Stimulated activated CD4-positive, alpha-beta T cell treated with anti-CD3 and anti-CD28 coated beads, Interleukin-2, amount 100 ng/mL, for 24 hours (primary cell): ENCODE measurements at regions not wholly inside any gene's neighbourhood (a gene's known extent, or its start where the extent isn't known, plus 50 kb on each side); places are given as distances from the start of the nearest gene placed in this dataset.

Experiments used
- DNase-seq, 2 donors: peaks; one replicate each; pipeline ENCODE4 v3.0.0-alpha.2; 2020

GRCh38 chr18:78676622-78677482, 302.8 kb upstream of the SALL3 start:
- no peak for DNase-seq

- DNase-seq, result no peak
Measured at GRCh38 chr18:78677483-78678317, 301.9 kb upstream of the SALL3 start.

- DNase-seq, result no peak
Measured at GRCh38 chr18:78678318-78678695, 301.3 kb upstream of the SALL3 start.

GRCh38 chr18:78679031-78679430, 300.6 kb upstream of the SALL3 start:
- no peak for DNase-seq

GRCh38 chr18:78679613-78680260, 299.9 kb upstream of the SALL3 start:
- no peak for DNase-seq

GRCh38 chr18:78681396-78681795, 298.2 kb upstream of the SALL3 start:
- no peak for DNase-seq

- DNase-seq, result no peak
Measured at GRCh38 chr18:78681934-78682333, 297.7 kb upstream of the SALL3 start.

GRCh38 chr18:78682716-78683115, 296.9 kb upstream of the SALL3 start:
- no peak for DNase-seq

GRCh38 chr18:78683191-78684010, 296.2 kb upstream of the SALL3 start:
- DNase-seq, result no peak

GRCh38 chr18:78685250-78685979, 294.2 kb upstream of the SALL3 start:
- no peak for DNase-seq

GRCh38 chr18:78685980-78686530, 293.6 kb upstream of the SALL3 start:
- no peak for DNase-seq

GRCh38 chr18:78686976-78687685, 292.5 kb upstream of the SALL3 start:
- DNase-seq, result no peak

GRCh38 chr18:78687736-78688135, 291.9 kb upstream of the SALL3 start:
- DNase-seq, result no peak

- DNase-seq, result no peak
Measured at GRCh38 chr18:78688249-78688648, 291.4 kb upstream of the SALL3 start.

GRCh38 chr18:78688916-78689315, 290.7 kb upstream of the SALL3 start:
- DNase-seq, result no peak

- no peak for DNase-seq
Measured at GRCh38 chr18:78689606-78690005, 290.0 kb upstream of the SALL3 start.

GRCh38 chr18:78692105-78692504, 287.5 kb upstream of the SALL3 start:
- no peak for DNase-seq

GRCh38 chr18:78693429-78693828, 286.2 kb upstream of the SALL3 start:
- DNase-seq, result no peak

- no peak for DNase-seq
Measured at GRCh38 chr18:78696698-78697435, 282.8 kb upstream of the SALL3 start.

GRCh38 chr18:78697446-78697845, 282.2 kb upstream of the SALL3 start:
- no peak for DNase-seq
